ENCODE measurements at regions not wholly inside any gene's neighbourhood (a gene's known extent, or its start where the extent isn't known, plus 50 kb on each side); places are given as distances from the start of the nearest gene placed in this dataset.

DNA sequence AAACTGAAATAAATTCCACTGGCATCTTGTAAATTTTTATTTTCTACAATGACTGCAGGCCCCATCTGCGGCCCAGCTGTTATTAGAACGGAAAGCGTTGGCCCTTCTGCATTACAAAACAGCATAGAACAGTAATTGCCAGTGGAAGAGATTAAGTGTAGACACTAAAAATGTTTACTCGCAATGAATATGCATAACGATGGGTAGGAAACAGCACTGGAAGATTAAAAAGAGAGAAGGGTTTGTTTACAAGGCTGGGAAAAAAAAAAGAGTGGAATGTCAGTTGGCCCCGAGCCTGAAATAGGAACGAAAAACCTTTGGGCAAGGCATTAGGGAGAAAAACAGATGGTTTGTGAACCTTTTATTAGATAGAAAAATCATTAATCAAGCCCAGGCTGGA lies 275.9 kb upstream of the TCF4 start:
- TF ChIP-seq, protein P1, sequence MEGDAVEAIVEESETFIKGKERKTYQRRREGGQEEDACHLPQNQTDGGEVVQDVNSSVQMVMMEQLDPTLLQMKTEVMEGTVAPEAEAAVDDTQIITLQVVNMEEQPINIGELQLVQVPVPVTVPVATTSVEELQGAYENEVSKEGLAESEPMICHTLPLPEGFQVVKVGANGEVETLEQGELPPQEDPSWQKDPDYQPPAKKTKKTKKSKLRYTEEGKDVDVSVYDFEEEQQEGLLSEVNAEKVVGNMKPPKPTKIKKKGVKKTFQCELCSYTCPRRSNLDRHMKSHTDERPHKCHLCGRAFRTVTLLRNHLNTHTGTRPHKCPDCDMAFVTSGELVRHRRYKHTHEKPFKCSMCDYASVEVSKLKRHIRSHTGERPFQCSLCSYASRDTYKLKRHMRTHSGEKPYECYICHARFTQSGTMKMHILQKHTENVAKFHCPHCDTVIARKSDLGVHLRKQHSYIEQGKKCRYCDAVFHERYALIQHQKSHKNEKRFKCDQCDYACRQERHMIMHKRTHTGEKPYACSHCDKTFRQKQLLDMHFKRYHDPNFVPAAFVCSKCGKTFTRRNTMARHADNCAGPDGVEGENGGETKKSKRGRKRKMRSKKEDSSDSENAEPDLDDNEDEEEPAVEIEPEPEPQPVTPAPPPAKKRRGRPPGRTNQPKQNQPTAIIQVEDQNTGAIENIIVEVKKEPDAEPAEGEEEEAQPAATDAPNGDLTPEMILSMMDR (IDR thresholded peaks at IDR 0.05): no peak
- no peak for TF ChIP-seq POLR2AphosphoS5 (IDR thresholded peaks at IDR 0.05; ENCODE audit: low read depth, low read length)
- TF ChIP-seq SIN3A (IDR thresholded peaks at IDR 0.05; ENCODE audit: borderline replicate concordance, insufficient read depth, low read depth, low read length): no peak

Measured in Panc1 (cell line).